NCI-H226 (cell line): ENCODE measurements at regions not wholly inside any gene's neighbourhood (a gene's known extent, or its start where the extent isn't known, plus 50 kb on each side); places are given as distances from the start of the nearest gene placed in this dataset.

Experiments used
- DNase-seq: peaks from one replicate; pipeline ENCODE4 v3.0.0-alpha.2; 2015

GRCh38 chr2:8031370-8031769, 650.5 kb upstream of the ID2 start:
- no peak for DNase-seq

- DNase-seq = no peak
Measured at GRCh38 chr2:8033546-8034096, 648.2 kb upstream of the ID2 start.

GRCh38 chr2:8036366-8036765, 645.5 kb upstream of the ID2 start:
- no peak for DNase-seq

GRCh38 chr2:8039732-8040131, 642.1 kb upstream of the ID2 start:
- DNase-seq = no peak

GRCh38 chr2:8043295-8043694, 638.6 kb upstream of the ID2 start:
- DNase-seq = no peak

- DNase-seq = no peak
Measured at GRCh38 chr2:8044046-8044594, 637.7 kb upstream of the ID2 start.

- DNase-seq = no peak
Measured at GRCh38 chr2:8045081-8045614, 636.7 kb upstream of the ID2 start.

GRCh38 chr2:8046849-8047248, 635.0 kb upstream of the ID2 start:
- DNase-seq = no peak

- no peak for DNase-seq
Measured at GRCh38 chr2:8049176-8049575, 632.7 kb upstream of the ID2 start.

- no peak for DNase-seq
Measured at GRCh38 chr2:8049851-8050571, 631.8 kb upstream of the ID2 start.

- no peak for DNase-seq
Measured at GRCh38 chr2:8053216-8053615, 628.6 kb upstream of the ID2 start.

- no peak for DNase-seq
Measured at GRCh38 chr2:8054070-8054469, 627.8 kb upstream of the ID2 start.

GRCh38 chr2:8058652-8059051, 623.2 kb upstream of the ID2 start:
- DNase-seq = no peak

GRCh38 chr2:8059255-8059654, 622.6 kb upstream of the ID2 start:
- DNase-seq = no peak

- no peak for DNase-seq
Measured at GRCh38 chr2:8059794-8060193, 622.1 kb upstream of the ID2 start.

GRCh38 chr2:8061219-8061618, 620.6 kb upstream of the ID2 start:
- DNase-seq = no peak

GRCh38 chr2:8064603-8065002, 617.3 kb upstream of the ID2 start:
- no peak for DNase-seq

- DNase-seq = no peak
Measured at GRCh38 chr2:8065191-8065590, 616.7 kb upstream of the ID2 start.

GRCh38 chr2:8067784-8068336, 614.0 kb upstream of the ID2 start:
- no peak for DNase-seq

- DNase-seq = no peak
Measured at GRCh38 chr2:8072907-8073306, 608.9 kb upstream of the ID2 start.

GRCh38 chr2:8073916-8074315, 607.9 kb upstream of the ID2 start:
- DNase-seq = no peak

- DNase-seq = no peak
Measured at GRCh38 chr2:8076448-8077342, 605.2 kb upstream of the ID2 start.

GRCh38 chr2:8078705-8079104, 603.2 kb upstream of the ID2 start:
- DNase-seq = no peak
